Sigmoid colon (tissue), 6 donors: ENCODE measurements at regions not wholly inside any gene's neighbourhood (a gene's known extent, or its start where the extent isn't known, plus 50 kb on each side); places are given as distances from the start of the nearest gene placed in this dataset.
A peak's percentile ranks its signal among the peaks of the same experiment; 100 is the strongest.

Experiments
- DNase-seq: peaks from one replicate; pipeline ENCODE4 v3.0.0-alpha.2; 2019
- H3K27ac ChIP-seq, 4 donors: fragments of 200-600 bp; sonication (generic); one replicate each; pipeline ENCODE4 v1.5.1; 2016 to 2019; ENCODE audit warnings: mild to moderate bottlenecking in 1 of 4
- H3K27me3 ChIP-seq, 3 donors: fragments of 200-600 bp; sonication (generic); one replicate each; pipeline ENCODE4 v1.5.1; 2019; ENCODE audit warnings: mild to moderate bottlenecking in 1 of 3
- H3K36me3 ChIP-seq, 4 donors: fragments of 200-600 bp; sonication (generic); one replicate each; pipeline ENCODE4 v1.5.1; 2016 to 2019
- H3K4me1 ChIP-seq, 4 donors: fragments of 200-600 bp; sonication (generic); one replicate each; pipeline ENCODE4 v1.5.1; 2017 to 2019
- H3K4me3 ChIP-seq, 4 donors: fragments of 200-600 bp; sonication (generic); one replicate each; pipeline ENCODE4 v1.5.1; 2017 to 2019; ENCODE audit warnings: mild to moderate bottlenecking in 2 of 4, moderate library complexity in 1 of 4
- H3K9me3 ChIP-seq, 4 donors: fragments of 200-600 bp in 3 of 4; sonication (generic) in 3 of 4; one replicate each; pipeline versions ENCODE4 v1.5.1 to v1.6.1; 2013 to 2019
- CTCF ChIP-seq, 4 experiments: fragments of 450-650 bp in 3 of 4; fragments of 200-600 bp in 1 of 4; IDR thresholded peaks; one replicate each; pipeline ENCODE4 v1.5.1; 2016 to 2019; ENCODE audit warnings: antibody characterized with exemption in 4 of 4, mild to moderate bottlenecking in 3 of 4, moderate library complexity in 2 of 4
- EP300 ChIP-seq, 4 donors: sonication (generic); formaldehyde crosslinking; IDR thresholded peaks; one replicate each; pipeline ENCODE4 v1.6.1; 2017; ENCODE audit warnings: antibody characterized with exemption in 4 of 4
- POLR2A ChIP-seq, 2 donors: fragments of 450-650 bp; IDR thresholded peaks; one replicate each; pipeline ENCODE4 v1.6.1; 2016; ENCODE audit warnings: antibody characterized with exemption in 2 of 2, mild to moderate bottlenecking in 2 of 2, moderate library complexity in 2 of 2
- POLR2AphosphoS5 ChIP-seq, 4 donors: sonication (generic); formaldehyde crosslinking; IDR thresholded peaks; one replicate each; pipeline ENCODE4 v1.6.1; 2017; ENCODE audit warnings: antibody characterized with exemption in 4 of 4
- WGBS, 2 donors: extraction: QIAGEN DNeasy Blood & Tissue Kit; methylation state at CpG; one replicate each; pipeline ENCODE4 v1.1.7; 2013; 5-methylcytosine and 5-hydroxymethylcytosine counted together
- intact Hi-C: fragments of 100-400 bp; cut with DNase I; formaldehyde crosslinking; loops from one replicate; pipeline ENCODE4 v1.15.1; 2023
- donor health status: healthy with polysubstance abuse.
- donor health status: healthy.

GRCh38 chr10:69731698-69732097 lies 70.0 kb upstream of the COL13A1 start:
- intact Hi-C loops, result no loop called here
- WGBS, 2 donors, result 82 to 92% methylated on average over 8 of the region's 8 CpGs
- Histone ChIP-seq H3K27ac (no peak overlapping the region), H3K36me3 (no peaks in the 10 kb centered on the region), H3K27me3 (no peaks in the 10 kb centered on the region), H3K4me1 (no peaks in the 10 kb centered on the region), H3K9me3 (no peaks in the 10 kb centered on the region), H3K4me3 (no peak overlapping the region)
- peak; percentile 53 for DNase-seq
- TF ChIP-seq EP300 (IDR thresholded peaks at IDR 0.05), result no peak
- no peak for TF ChIP-seq POLR2AphosphoS5 (IDR thresholded peaks at IDR 0.05)
- TF ChIP-seq CTCF (IDR thresholded peaks at IDR 0.05), result no peak
- no peak for TF ChIP-seq POLR2A (IDR thresholded peaks at IDR 0.05)

GRCh38 chr10:69732147-69732825 lies 69.4 kb upstream of the COL13A1 start:
- no peaks in the 10 kb centered on the region for H3K9me3 ChIP-seq
- H3K36me3 ChIP-seq, result no peaks in the 10 kb centered on the region
- no peaks in the 10 kb centered on the region for H3K4me1 ChIP-seq
- no peak overlapping the region for H3K4me3 ChIP-seq
- intact Hi-C loops, result no loop called here
- H3K27ac ChIP-seq, result no peak overlapping the region
- 75 to 84% methylated on average over 16 of the region's 16 CpGs for WGBS, 2 donors
- TF ChIP-seq POLR2A (IDR thresholded peaks at IDR 0.05), result no peak
- no peak for TF ChIP-seq CTCF (IDR thresholded peaks at IDR 0.05)
- TF ChIP-seq POLR2AphosphoS5 (IDR thresholded peaks at IDR 0.05), result no peak
- no peak for TF ChIP-seq EP300 (IDR thresholded peaks at IDR 0.05)
- no peaks in the 10 kb centered on the region for H3K27me3 ChIP-seq
- peak; percentile 61 for DNase-seq

- Histone ChIP-seq H3K27me3 (no peaks in the 10 kb centered on the region), H3K36me3 (no peaks in the 10 kb centered on the region), H3K9me3 (no peaks in the 10 kb centered on the region), H3K4me1 (no peaks in the 10 kb centered on the region), H3K4me3 (no peak overlapping the region), H3K27ac (no peak overlapping the region)
- 84 to 90% methylated on average over 6 of the region's 6 CpGs for WGBS, 2 donors
- intact Hi-C loops, result no loop called here
- TF ChIP-seq CTCF (IDR thresholded peaks at IDR 0.05), result no peak
- no peak for TF ChIP-seq EP300 (IDR thresholded peaks at IDR 0.05)
- TF ChIP-seq POLR2A (IDR thresholded peaks at IDR 0.05), result no peak
- TF ChIP-seq POLR2AphosphoS5 (IDR thresholded peaks at IDR 0.05), result no peak
- DNase-seq, result no peak
Observed at GRCh38 chr10:69732826-69733150, 68.9 kb upstream of the COL13A1 start.

- no peak overlapping the region for H3K27ac ChIP-seq
- peak; percentile 40 for DNase-seq
- no peaks in the 10 kb centered on the region for H3K9me3 ChIP-seq
- H3K27me3 ChIP-seq, result no peaks in the 10 kb centered on the region
- no peak overlapping the region for H3K4me3 ChIP-seq
- H3K36me3 ChIP-seq, result no peaks in the 10 kb centered on the region
- TF ChIP-seq CTCF (IDR thresholded peaks at IDR 0.05) (no peak), POLR2AphosphoS5 (IDR thresholded peaks at IDR 0.05) (no peak), POLR2A (IDR thresholded peaks at IDR 0.05) (no peak), EP300 (IDR thresholded peaks at IDR 0.05) (no peak)
- no peaks in the 10 kb centered on the region for H3K4me1 ChIP-seq
- intact Hi-C loops, result no loop called here
- WGBS, 2 donors, result 41 to 64% methylated on average over 4 of the region's 4 CpGs
Observed at GRCh38 chr10:69733791-69734261, 67.9 kb upstream of the COL13A1 start.

GRCh38 chr10:69734416-69734796 lies 67.3 kb upstream of the COL13A1 start:
- H3K27me3 ChIP-seq, result no peaks in the 10 kb centered on the region
- intact Hi-C loops, result no loop called here
- 64 to 81% methylated on average over 8 of the region's 8 CpGs for WGBS, 2 donors
- DNase-seq, result no peak
- H3K4me1 ChIP-seq, result peaks cover 0 to 1% (median 0%) of the 10 kb centered on the region in 4 donors
- no peak overlapping the region for H3K4me3 ChIP-seq
- no peaks in the 10 kb centered on the region for H3K9me3 ChIP-seq
- H3K36me3 ChIP-seq, result no peaks in the 10 kb centered on the region
- TF ChIP-seq POLR2AphosphoS5 (IDR thresholded peaks at IDR 0.05), result no peak
- TF ChIP-seq CTCF (IDR thresholded peaks at IDR 0.05), result no peak
- no peak for TF ChIP-seq POLR2A (IDR thresholded peaks at IDR 0.05)
- no peak for TF ChIP-seq EP300 (IDR thresholded peaks at IDR 0.05)
- H3K27ac ChIP-seq, result no peak overlapping the region
